ENCODE measurements at regions not wholly inside any gene's neighbourhood (a gene's known extent, or its start where the extent isn't known, plus 50 kb on each side); places are given as distances from the start of the nearest gene placed in this dataset.
"Not testable (repeated sequence)": the region's sequence is repeated elsewhere in the genome, so short reads cannot be mapped to it uniquely, and the experiment has no call there.

DNA sequence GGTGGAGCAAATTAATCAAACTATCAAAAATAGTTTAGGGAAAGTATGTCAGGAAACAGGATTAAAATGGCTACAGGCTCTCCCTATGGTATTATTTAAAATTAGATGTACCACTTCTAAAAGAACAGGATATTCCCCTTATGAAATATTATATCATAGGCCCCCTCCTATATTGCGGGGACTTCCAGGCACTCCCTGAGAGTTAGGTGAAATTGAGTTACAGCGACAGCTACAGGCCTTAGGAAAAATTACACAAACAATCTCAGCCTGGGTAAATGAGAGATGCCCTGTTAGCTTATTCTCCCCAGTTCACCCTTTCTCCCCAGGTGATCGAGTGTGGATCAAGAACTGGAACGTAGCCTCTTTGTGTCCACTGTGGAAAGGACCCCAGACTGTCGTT is 86.7 kb upstream of the DEFB108B start:
- H3K27ac ChIP-seq (ENCODE audit: low read depth in 2 of 2, low read length in 1 of 2); H3K36me3 ChIP-seq (replicated peaks in 1 of 2; ENCODE audit: control insufficient read depth in 1 of 2, insufficient read depth in 2 of 2, low read length in 1 of 2); H3K4me3 ChIP-seq (ENCODE audit: low read depth in 2 of 2, low read length in 1 of 2); H3K9ac ChIP-seq; H4K20me1 ChIP-seq (ENCODE audit: insufficient read depth); CTCF ChIA-PET; H3K4me2 ChIP-seq; H3K27me3 ChIP-seq (ENCODE audit: insufficient read depth); DNase-seq; H3K9me2 ChIP-seq; H3K9me3 ChIP-seq; H3K4me1 ChIP-seq (ENCODE audit: control insufficient read depth in 1 of 2, insufficient read depth in 2 of 2, low read depth in 1 of 2, low read length in 1 of 2); H3K79me2 ChIP-seq (ENCODE audit: insufficient read depth); H3F3A ChIP-seq (replicated peaks; ENCODE audit: insufficient read depth); H2AFZ ChIP-seq (ENCODE audit: low read depth); POLR2A ChIA-PET: not testable (repeated sequence)
- TF ChIP-seq, protein P1, sequence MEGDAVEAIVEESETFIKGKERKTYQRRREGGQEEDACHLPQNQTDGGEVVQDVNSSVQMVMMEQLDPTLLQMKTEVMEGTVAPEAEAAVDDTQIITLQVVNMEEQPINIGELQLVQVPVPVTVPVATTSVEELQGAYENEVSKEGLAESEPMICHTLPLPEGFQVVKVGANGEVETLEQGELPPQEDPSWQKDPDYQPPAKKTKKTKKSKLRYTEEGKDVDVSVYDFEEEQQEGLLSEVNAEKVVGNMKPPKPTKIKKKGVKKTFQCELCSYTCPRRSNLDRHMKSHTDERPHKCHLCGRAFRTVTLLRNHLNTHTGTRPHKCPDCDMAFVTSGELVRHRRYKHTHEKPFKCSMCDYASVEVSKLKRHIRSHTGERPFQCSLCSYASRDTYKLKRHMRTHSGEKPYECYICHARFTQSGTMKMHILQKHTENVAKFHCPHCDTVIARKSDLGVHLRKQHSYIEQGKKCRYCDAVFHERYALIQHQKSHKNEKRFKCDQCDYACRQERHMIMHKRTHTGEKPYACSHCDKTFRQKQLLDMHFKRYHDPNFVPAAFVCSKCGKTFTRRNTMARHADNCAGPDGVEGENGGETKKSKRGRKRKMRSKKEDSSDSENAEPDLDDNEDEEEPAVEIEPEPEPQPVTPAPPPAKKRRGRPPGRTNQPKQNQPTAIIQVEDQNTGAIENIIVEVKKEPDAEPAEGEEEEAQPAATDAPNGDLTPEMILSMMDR (IDR thresholded peaks at IDR 0.05), result peak; percentile 43
- 10% methylated on average over 4 of the region's 5 CpGs for WGBS (ENCODE audit: low lambda C conversion rate)

DNA sequence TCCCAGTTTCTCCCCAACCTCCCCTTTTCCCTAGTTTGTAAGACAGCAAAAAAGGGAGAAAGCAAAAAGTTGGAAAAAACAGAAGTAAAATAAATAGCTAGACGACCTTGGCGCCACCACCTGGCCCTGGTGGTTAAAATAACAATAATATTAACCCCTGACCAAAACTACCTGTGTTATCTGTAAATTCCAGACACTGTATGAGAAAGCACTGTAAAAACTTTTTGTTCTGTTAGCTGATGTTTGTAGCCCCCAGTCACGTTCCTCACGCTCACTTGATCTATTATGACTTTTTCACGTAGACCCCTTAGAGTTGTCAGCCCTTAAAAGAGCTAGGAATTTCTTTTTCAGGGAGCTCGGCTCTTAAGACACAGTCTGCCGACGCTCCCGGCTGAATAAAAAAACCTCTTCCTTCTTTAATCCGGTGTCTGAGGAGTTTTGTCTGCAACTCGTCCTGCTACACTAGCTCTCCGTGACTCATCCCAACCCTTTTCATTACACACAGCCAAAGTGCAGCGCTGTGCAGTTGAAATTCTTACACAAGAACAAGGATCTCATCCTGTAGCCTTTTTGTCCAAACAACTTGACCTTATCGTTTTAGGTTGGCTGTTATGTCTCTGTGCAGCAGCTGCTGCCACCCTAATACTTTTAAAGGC is 83.9 kb upstream of the DEFB108B start:
- H3K4me2 ChIP-seq; CTCF ChIA-PET; H3K4me3 ChIP-seq (ENCODE audit: low read depth in 2 of 2, low read length in 1 of 2); H3F3A ChIP-seq (replicated peaks; ENCODE audit: insufficient read depth); H2AFZ ChIP-seq (ENCODE audit: low read depth); H3K9ac ChIP-seq; H4K20me1 ChIP-seq (ENCODE audit: insufficient read depth); DNase-seq; H3K79me2 ChIP-seq (ENCODE audit: insufficient read depth); H3K27me3 ChIP-seq (ENCODE audit: insufficient read depth); H3K4me1 ChIP-seq (ENCODE audit: control insufficient read depth in 1 of 2, insufficient read depth in 2 of 2, low read depth in 1 of 2, low read length in 1 of 2); H3K27ac ChIP-seq (ENCODE audit: low read depth in 2 of 2, low read length in 1 of 2); H3K9me3 ChIP-seq; H3K36me3 ChIP-seq (replicated peaks in 1 of 2; ENCODE audit: control insufficient read depth in 1 of 2, insufficient read depth in 2 of 2, low read length in 1 of 2); H3K9me2 ChIP-seq; POLR2A ChIA-PET: not testable (repeated sequence)
- 55% methylated on average over 14 of the region's 14 CpGs for WGBS (ENCODE audit: low lambda C conversion rate)

DNA sequence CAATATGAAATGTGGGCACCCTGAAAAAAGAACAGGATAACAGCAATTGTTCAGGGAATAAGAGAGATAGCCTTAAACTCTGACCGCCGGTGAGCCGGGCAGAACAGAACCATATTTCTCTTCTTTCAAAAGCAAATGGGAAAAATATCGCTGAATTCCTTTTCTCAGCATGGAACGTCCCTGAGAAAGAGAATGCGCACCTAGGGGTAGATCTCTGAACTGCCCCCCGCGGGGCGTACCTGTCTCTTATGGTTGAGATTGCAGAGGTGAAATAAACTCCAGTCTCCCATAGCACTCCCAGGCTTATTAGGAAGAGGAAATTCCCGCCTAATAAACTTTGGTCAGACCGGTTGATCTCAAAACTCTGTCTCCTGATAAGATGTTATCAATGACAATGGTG is 82.1 kb upstream of the DEFB108B start:
- H3K9ac ChIP-seq; H2AFZ ChIP-seq (ENCODE audit: low read depth); H4K20me1 ChIP-seq (ENCODE audit: insufficient read depth); CTCF ChIA-PET; H3K27ac ChIP-seq (ENCODE audit: low read depth in 2 of 2, low read length in 1 of 2); H3K79me2 ChIP-seq (ENCODE audit: insufficient read depth); DNase-seq; H3K4me1 ChIP-seq (ENCODE audit: control insufficient read depth in 1 of 2, insufficient read depth in 2 of 2, low read depth in 1 of 2, low read length in 1 of 2); H3K9me2 ChIP-seq; H3K36me3 ChIP-seq (replicated peaks in 1 of 2; ENCODE audit: control insufficient read depth in 1 of 2, insufficient read depth in 2 of 2, low read length in 1 of 2); H3K9me3 ChIP-seq; H3K27me3 ChIP-seq (ENCODE audit: insufficient read depth); H3K4me2 ChIP-seq; POLR2A ChIA-PET; H3F3A ChIP-seq (replicated peaks; ENCODE audit: insufficient read depth); H3K4me3 ChIP-seq (ENCODE audit: low read depth in 2 of 2, low read length in 1 of 2): not testable (repeated sequence)
- 39% methylated on average over 11 of the region's 11 CpGs for WGBS (ENCODE audit: low lambda C conversion rate)

DNA sequence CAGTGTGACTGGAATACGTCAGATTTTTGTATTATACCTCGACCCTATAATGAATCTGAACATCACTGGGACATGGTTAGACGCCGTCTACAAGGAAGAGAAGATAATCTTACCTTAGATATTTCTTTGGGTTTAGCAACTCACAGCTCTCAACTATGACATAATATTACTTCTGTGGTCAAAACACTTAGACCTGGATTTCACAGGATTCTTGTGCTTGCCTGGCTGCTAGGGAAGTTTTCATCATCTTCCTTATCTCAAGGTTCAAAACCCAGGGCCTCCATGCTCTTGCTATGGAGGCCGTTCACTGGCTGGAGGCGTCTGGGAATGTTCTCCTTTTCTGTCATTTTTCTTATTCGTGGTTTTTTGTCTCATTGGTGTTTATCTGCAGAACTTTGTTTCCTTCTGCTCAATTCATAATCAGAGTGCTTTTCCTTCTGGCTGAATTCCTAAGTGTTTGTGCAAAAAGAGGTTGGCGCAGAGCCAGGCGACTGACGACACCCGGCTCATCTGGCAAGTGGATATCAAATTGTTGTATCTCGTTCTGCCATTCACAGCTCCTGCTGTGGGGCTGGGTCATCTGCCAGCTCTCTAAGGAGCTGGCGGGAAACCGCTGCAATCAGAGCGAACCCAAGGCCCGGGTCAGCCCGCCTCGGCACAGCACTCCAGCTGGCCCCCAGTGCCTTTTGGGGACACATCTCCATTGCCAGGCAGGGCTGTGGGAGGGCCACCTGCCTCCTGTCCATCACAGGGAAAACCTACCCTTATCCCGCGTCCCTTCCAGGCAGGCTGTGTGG is 68.1 kb upstream of the DEFB108B start:
- POLR2A ChIA-PET, CTCF ChIA-PET: not testable (repeated sequence)
- 34% methylated on average over 14 of the region's 20 CpGs for WGBS (ENCODE audit: low lambda C conversion rate)

DNA sequence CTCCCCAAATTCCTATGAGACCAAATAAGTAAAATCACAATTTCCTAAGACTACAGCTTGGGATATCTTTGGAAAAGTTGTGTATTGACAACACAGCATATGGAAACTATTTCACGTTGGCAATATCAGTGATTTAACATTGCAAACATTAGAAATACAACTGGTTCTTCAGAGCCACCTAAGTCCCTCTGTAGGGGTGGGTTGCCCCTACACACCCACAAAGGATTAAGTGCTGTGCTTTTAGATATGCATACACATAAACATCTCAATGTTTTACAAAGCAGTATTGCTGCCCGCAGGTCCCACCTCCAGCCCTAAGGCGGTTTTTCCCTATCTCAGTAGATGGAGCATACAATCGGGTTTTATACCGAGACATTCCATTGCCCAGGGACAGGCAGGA is 66.0 kb upstream of the DEFB108B start:
- H3K9me3 ChIP-seq; H3K36me3 ChIP-seq (replicated peaks in 1 of 2; ENCODE audit: control insufficient read depth in 1 of 2, insufficient read depth in 2 of 2, low read length in 1 of 2); H2AFZ ChIP-seq (ENCODE audit: low read depth); H3F3A ChIP-seq (replicated peaks; ENCODE audit: insufficient read depth); H3K27me3 ChIP-seq (ENCODE audit: insufficient read depth); H3K9me2 ChIP-seq; H4K20me1 ChIP-seq (ENCODE audit: insufficient read depth); DNase-seq; H3K4me2 ChIP-seq; H3K4me3 ChIP-seq (ENCODE audit: low read depth in 2 of 2, low read length in 1 of 2); H3K9ac ChIP-seq; CTCF ChIA-PET; H3K27ac ChIP-seq (ENCODE audit: low read depth in 2 of 2, low read length in 1 of 2); H3K79me2 ChIP-seq (ENCODE audit: insufficient read depth); POLR2A ChIA-PET: not testable (repeated sequence)
- 77% methylated on average over 2 of the region's 5 CpGs for WGBS (ENCODE audit: low lambda C conversion rate)
- peaks cover 0 to 11% of the 10 kb centered on the region in 2 experiments; a peak in 2 of 4 replicates for H3K4me1 ChIP-seq (ENCODE audit: control insufficient read depth in 1 of 2, insufficient read depth in 2 of 2, low read depth in 1 of 2, low read length in 1 of 2)

More for the DNA sequence above, 68.1 kb upstream of the DEFB108B start:
- H3K27me3 ChIP-seq (ENCODE audit: insufficient read depth); H3K4me3 ChIP-seq (ENCODE audit: low read depth in 2 of 2, low read length in 1 of 2); H4K20me1 ChIP-seq (ENCODE audit: insufficient read depth); H3K36me3 ChIP-seq (replicated peaks in 1 of 2; ENCODE audit: control insufficient read depth in 1 of 2, insufficient read depth in 2 of 2, low read length in 1 of 2); H2AFZ ChIP-seq (ENCODE audit: low read depth); H3K9me3 ChIP-seq; H3K79me2 ChIP-seq (ENCODE audit: insufficient read depth); H3F3A ChIP-seq (replicated peaks; ENCODE audit: insufficient read depth); H3K4me2 ChIP-seq; H3K9me2 ChIP-seq; H3K9ac ChIP-seq: not testable (repeated sequence)
- Histone ChIP-seq H3K27ac (ENCODE audit: low read depth in 2 of 2, low read length in 1 of 2) (peak overlapping the region in 1 of 2 experiments; percentile 58; a peak in 2 of 4 replicates), H3K4me1 (ENCODE audit: control insufficient read depth in 1 of 2, insufficient read depth in 2 of 2, low read depth in 1 of 2, low read length in 1 of 2) (peaks cover 0 to 11% of the 10 kb centered on the region in 2 experiments; a peak in 2 of 4 replicates)
- peak; percentile 38 for DNase-seq

DNA sequence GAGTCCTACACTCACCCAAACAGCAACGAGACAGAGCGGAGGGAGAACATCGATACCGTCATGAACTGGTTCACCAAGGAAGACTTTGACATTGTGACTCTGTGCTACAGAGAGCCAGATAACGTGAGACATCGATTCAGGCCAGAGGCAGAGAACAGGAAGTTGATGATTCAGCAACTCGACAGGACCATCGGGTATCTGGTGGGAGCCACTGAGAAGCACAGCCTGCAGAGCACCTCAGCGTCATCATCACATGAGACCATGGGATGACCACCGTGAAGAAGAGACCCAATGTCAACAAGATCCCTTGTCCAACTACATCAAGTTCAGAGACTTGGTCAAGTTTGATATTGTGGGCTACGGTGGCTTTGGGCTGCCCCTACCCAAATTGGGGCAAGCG is 60.8 kb upstream of the DEFB108B start:
- H3K4me3 ChIP-seq (ENCODE audit: low read depth in 2 of 2, low read length in 1 of 2); H3K9me2 ChIP-seq; H3K79me2 ChIP-seq (ENCODE audit: insufficient read depth); H3K9ac ChIP-seq; H3K27me3 ChIP-seq (ENCODE audit: insufficient read depth); H3K4me2 ChIP-seq; H4K20me1 ChIP-seq (ENCODE audit: insufficient read depth); H3K27ac ChIP-seq (ENCODE audit: low read depth in 2 of 2, low read length in 1 of 2); CTCF ChIA-PET; POLR2A ChIA-PET; H3K36me3 ChIP-seq (replicated peaks in 1 of 2; ENCODE audit: control insufficient read depth in 1 of 2, insufficient read depth in 2 of 2, low read length in 1 of 2); H3K4me1 ChIP-seq (ENCODE audit: control insufficient read depth in 1 of 2, insufficient read depth in 2 of 2, low read depth in 1 of 2, low read length in 1 of 2); H2AFZ ChIP-seq (ENCODE audit: low read depth); H3K9me3 ChIP-seq; H3F3A ChIP-seq (replicated peaks; ENCODE audit: insufficient read depth); DNase-seq: not testable (repeated sequence)
- 78% methylated on average over 9 of the region's 12 CpGs for WGBS (ENCODE audit: low lambda C conversion rate)

All from SK-N-SH (cell line).